ENCODE measurements at regions not wholly inside any gene's neighbourhood (a gene's known extent, or its start where the extent isn't known, plus 50 kb on each side); places are given as distances from the start of the nearest gene placed in this dataset.

DNA sequence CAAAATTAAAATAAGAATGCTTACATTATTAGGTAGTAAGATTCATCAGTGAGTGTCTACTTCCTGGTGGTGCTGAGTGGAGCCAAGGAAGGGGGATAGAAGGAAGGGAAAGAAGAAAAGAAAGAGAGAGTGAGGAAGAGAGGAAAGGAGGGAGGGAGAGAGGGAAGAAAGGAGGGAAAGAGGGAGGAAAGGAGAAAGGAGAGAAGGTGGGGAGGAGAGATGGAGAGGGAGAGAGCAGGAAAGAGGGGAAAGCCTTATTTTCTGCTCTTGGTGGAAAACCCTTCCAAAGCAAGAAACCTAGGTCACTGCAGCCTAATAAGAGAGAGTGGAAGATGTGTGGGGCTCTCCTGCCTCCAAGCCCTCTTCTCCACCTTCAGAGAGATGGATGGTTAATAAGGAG, 90.2 kb upstream of the EEF1E1 start:
- Histone ChIP-seq H3K79me2 (ENCODE audit: control insufficient read depth, low read length) (no peaks in the 10 kb centered on the region), H3K36me3 (ENCODE audit: control insufficient read depth, low read length) (no peaks in the 10 kb centered on the region), H3K4me2 (ENCODE audit: low read length) (no peak overlapping the region), H4K20me1 (ENCODE audit: control insufficient read depth, insufficient read depth, low read depth, low read length) (no peaks in the 10 kb centered on the region), H3K27me3 (ENCODE audit: control insufficient read depth, low read length) (no peaks in the 10 kb centered on the region), H3K4me1 (ENCODE audit: control insufficient read depth, low read length) (no peaks in the 10 kb centered on the region), H3F3A (ENCODE audit: control insufficient read depth, insufficient read depth) (no peaks in the 10 kb centered on the region), H3K9me2 (replicated peaks; ENCODE audit: control insufficient read depth, low read length) (no peaks in the 10 kb centered on the region), H3K4me3 (ENCODE audit: low read length) (no peak overlapping the region), H3K9me3 (ENCODE audit: control insufficient read depth, insufficient read depth, low read length) (no peaks in the 10 kb centered on the region), H3K27ac (ENCODE audit: low read depth, low read length) (no peak overlapping the region)
- TF ChIP-seq, protein P1, sequence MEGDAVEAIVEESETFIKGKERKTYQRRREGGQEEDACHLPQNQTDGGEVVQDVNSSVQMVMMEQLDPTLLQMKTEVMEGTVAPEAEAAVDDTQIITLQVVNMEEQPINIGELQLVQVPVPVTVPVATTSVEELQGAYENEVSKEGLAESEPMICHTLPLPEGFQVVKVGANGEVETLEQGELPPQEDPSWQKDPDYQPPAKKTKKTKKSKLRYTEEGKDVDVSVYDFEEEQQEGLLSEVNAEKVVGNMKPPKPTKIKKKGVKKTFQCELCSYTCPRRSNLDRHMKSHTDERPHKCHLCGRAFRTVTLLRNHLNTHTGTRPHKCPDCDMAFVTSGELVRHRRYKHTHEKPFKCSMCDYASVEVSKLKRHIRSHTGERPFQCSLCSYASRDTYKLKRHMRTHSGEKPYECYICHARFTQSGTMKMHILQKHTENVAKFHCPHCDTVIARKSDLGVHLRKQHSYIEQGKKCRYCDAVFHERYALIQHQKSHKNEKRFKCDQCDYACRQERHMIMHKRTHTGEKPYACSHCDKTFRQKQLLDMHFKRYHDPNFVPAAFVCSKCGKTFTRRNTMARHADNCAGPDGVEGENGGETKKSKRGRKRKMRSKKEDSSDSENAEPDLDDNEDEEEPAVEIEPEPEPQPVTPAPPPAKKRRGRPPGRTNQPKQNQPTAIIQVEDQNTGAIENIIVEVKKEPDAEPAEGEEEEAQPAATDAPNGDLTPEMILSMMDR (IDR thresholded peaks at IDR 0.05; ENCODE audit: low read depth, low read length, poor library complexity, severe bottlenecking): no peak
- no peak for TF ChIP-seq EZH2phosphoT487 (IDR thresholded peaks at IDR 0.05; ENCODE audit: borderline replicate concordance, low read length)

GRCh38 chr6:8192067-8192466, 89.7 kb upstream of the EEF1E1 start:
- no peak overlapping the region for H3K4me2 ChIP-seq (ENCODE audit: low read length)
- no peak overlapping the region for H3K27ac ChIP-seq (ENCODE audit: low read depth, low read length)
- no peak overlapping the region for H3K4me3 ChIP-seq (ENCODE audit: low read length)
- TF ChIP-seq, protein P1 (IDR thresholded peaks at IDR 0.05; ENCODE audit: low read depth, low read length, poor library complexity, severe bottlenecking): no peak
- TF ChIP-seq EZH2phosphoT487 (IDR thresholded peaks at IDR 0.05; ENCODE audit: borderline replicate concordance, low read length): no peak
- H3K9me2 ChIP-seq (replicated peaks; ENCODE audit: control insufficient read depth, low read length): no peaks in the 10 kb centered on the region
- no peaks in the 10 kb centered on the region for H3K9me3 ChIP-seq (ENCODE audit: control insufficient read depth, insufficient read depth, low read length)
- no peaks in the 10 kb centered on the region for H3K79me2 ChIP-seq (ENCODE audit: control insufficient read depth, low read length)
- no peaks in the 10 kb centered on the region for H3K4me1 ChIP-seq (ENCODE audit: control insufficient read depth, low read length)
- H3K27me3 ChIP-seq (ENCODE audit: control insufficient read depth, low read length): no peaks in the 10 kb centered on the region
- no peaks in the 10 kb centered on the region for H3F3A ChIP-seq (ENCODE audit: control insufficient read depth, insufficient read depth)
- H3K36me3 ChIP-seq (ENCODE audit: control insufficient read depth, low read length): no peaks in the 10 kb centered on the region
- H4K20me1 ChIP-seq (ENCODE audit: control insufficient read depth, insufficient read depth, low read depth, low read length): no peaks in the 10 kb centered on the region

GRCh38 chr6:8191629-8192028, 89.3 kb upstream of the EEF1E1 start:
- Histone ChIP-seq H4K20me1 (ENCODE audit: control insufficient read depth, insufficient read depth, low read depth, low read length) (no peaks in the 10 kb centered on the region), H3K36me3 (ENCODE audit: control insufficient read depth, low read length) (no peaks in the 10 kb centered on the region), H3K9me3 (ENCODE audit: control insufficient read depth, insufficient read depth, low read length) (no peaks in the 10 kb centered on the region), H3F3A (ENCODE audit: control insufficient read depth, insufficient read depth) (no peaks in the 10 kb centered on the region), H3K27me3 (ENCODE audit: control insufficient read depth, low read length) (no peaks in the 10 kb centered on the region), H3K27ac (ENCODE audit: low read depth, low read length) (no peak overlapping the region), H3K4me2 (ENCODE audit: low read length) (no peak overlapping the region), H3K4me3 (ENCODE audit: low read length) (no peak overlapping the region), H3K9me2 (replicated peaks; ENCODE audit: control insufficient read depth, low read length) (no peaks in the 10 kb centered on the region), H3K79me2 (ENCODE audit: control insufficient read depth, low read length) (no peaks in the 10 kb centered on the region), H3K4me1 (ENCODE audit: control insufficient read depth, low read length) (no peaks in the 10 kb centered on the region)
- no peak for TF ChIP-seq EZH2phosphoT487 (IDR thresholded peaks at IDR 0.05; ENCODE audit: borderline replicate concordance, low read length)
- TF ChIP-seq, protein P1 (IDR thresholded peaks at IDR 0.05; ENCODE audit: low read depth, low read length, poor library complexity, severe bottlenecking): no peak

- Histone ChIP-seq H3K4me1 (ENCODE audit: control insufficient read depth, low read length) (no peaks in the 10 kb centered on the region), H3K9me3 (ENCODE audit: control insufficient read depth, insufficient read depth, low read length) (no peaks in the 10 kb centered on the region), H3K4me3 (ENCODE audit: low read length) (no peak overlapping the region), H3K27me3 (ENCODE audit: control insufficient read depth, low read length) (no peaks in the 10 kb centered on the region), H4K20me1 (ENCODE audit: control insufficient read depth, insufficient read depth, low read depth, low read length) (no peaks in the 10 kb centered on the region), H3K79me2 (ENCODE audit: control insufficient read depth, low read length) (no peaks in the 10 kb centered on the region), H3K36me3 (ENCODE audit: control insufficient read depth, low read length) (no peaks in the 10 kb centered on the region), H3K4me2 (ENCODE audit: low read length) (no peak overlapping the region), H3F3A (ENCODE audit: control insufficient read depth, insufficient read depth) (no peaks in the 10 kb centered on the region), H3K9me2 (replicated peaks; ENCODE audit: control insufficient read depth, low read length) (no peaks in the 10 kb centered on the region), H3K27ac (ENCODE audit: low read depth, low read length) (no peak overlapping the region)
- TF ChIP-seq EZH2phosphoT487 (IDR thresholded peaks at IDR 0.05; ENCODE audit: borderline replicate concordance, low read length): no peak
- TF ChIP-seq, protein P1 (IDR thresholded peaks at IDR 0.05; ENCODE audit: low read depth, low read length, poor library complexity, severe bottlenecking): no peak
Measured at GRCh38 chr6:8187209-8187608, 84.9 kb upstream of the EEF1E1 start.

Data from DOHH2 (cell line).